ENCODE measurements at regions not wholly inside any gene's neighbourhood (a gene's known extent, or its start where the extent isn't known, plus 50 kb on each side); places are given as distances from the start of the nearest gene placed in this dataset.

GRCh38 chr9:32304495-32304894 is 79.9 kb upstream of the ACO1 start (continued):
- TF ChIP-seq ZNF646 (CRISPR knock-in tag; IDR thresholded peaks at IDR 0.05) (no peak), HNF4A (CRISPR knock-in tag; IDR thresholded peaks at IDR 0.05) (peak; percentile 62), ZNF138 (CRISPR knock-in tag; IDR thresholded peaks at IDR 0.05; ENCODE audit: low read depth) (no peak), ZBTB43 (CRISPR knock-in tag; conservative IDR thresholded peaks at IDR 0.05) (no peak), HNF4G (IDR thresholded peaks at IDR 0.05; ENCODE audit: borderline replicate concordance, low read depth, low read length) (peak; percentile 39; the same call in 1 of the 2 replicates), HNF4G (CRISPR knock-in tag; IDR thresholded peaks at IDR 0.05; ENCODE audit: borderline replicate concordance, low read depth) (no peak)

GRCh38 chr9:32306006-32306405 is 78.4 kb upstream of the ACO1 start:
- H4K20me1 ChIP-seq (ENCODE audit: insufficient read depth, low read length) = no peaks in the 10 kb centered on the region
- no peak overlapping the region for H3K4me2 ChIP-seq (ENCODE audit: low read depth, low read length)
- H3K4me3 ChIP-seq (replicated peaks in 1 of 3; ENCODE audit: insufficient read depth in 1 of 3, low read depth in 2 of 3, low read length in 3 of 3) = no peak overlapping the region
- DNase-seq (ENCODE audit: low spot score) = no peak
- H3K9ac ChIP-seq (ENCODE audit: insufficient read depth, low read depth, low read length) = no peak overlapping the region
- H3K9me3 ChIP-seq (ENCODE audit: low read length) = no peaks in the 10 kb centered on the region
- POLR2A ChIA-PET = no interaction called here
- H3K27ac ChIP-seq (ENCODE audit: extremely low read length, insufficient read depth, low read length) = no peak overlapping the region
- BruUV-seq (replicated peaks) = no TSS peak
- CTCF ChIA-PET (ENCODE audit: low intra/inter-chr PET ratio, low total read pairs) = no interaction called here
- no peaks in the 10 kb centered on the region for H3K36me3 ChIP-seq (replicated peaks in 1 of 2; ENCODE audit: control insufficient read depth in 1 of 2, insufficient read depth in 2 of 2, low read length in 2 of 2)
- no peaks in the 10 kb centered on the region for H3K79me2 ChIP-seq (ENCODE audit: insufficient read depth, low read length)
- FAIRE-seq = no peak
- peaks cover 24% of the 10 kb centered on the region for H3K4me1 ChIP-seq (ENCODE audit: insufficient read depth, low read length)
- no peak for ATAC-seq
- intact Hi-C loops (cut with micrococcal nuclease; ENCODE audit: unreplicated experiment) (loop anchor here (10.0 kb wide), 1 partner anchor 51 kb away; no protein-coding TSS in a partner anchor), in situ Hi-C loops (cut with HindIII; ENCODE audit: extremely low pct_ligation_motif_present, low pct_unique_long_range_greater_than_20kb) (no loop called here)
- H3K27me3 ChIP-seq (ENCODE audit: control insufficient read depth in 1 of 2, insufficient read depth in 2 of 2, low read length in 2 of 2) = no peaks in the 10 kb centered on the region
- H2AFZ ChIP-seq (ENCODE audit: low read length) = no peak overlapping the region
- TF ChIP-seq ZNF121 (CRISPR knock-in tag; IDR thresholded peaks at IDR 0.05) (no peak), JDP2 (CRISPR knock-in tag; IDR thresholded peaks at IDR 0.05; ENCODE audit: borderline replicate concordance) (no peak), THAP11 (CRISPR knock-in tag; IDR thresholded peaks at IDR 0.05) (no peak), NR2F2 (IDR thresholded peaks at IDR 0.05; ENCODE audit: borderline replicate concordance, low read depth) (no peak), AFF4 (CRISPR knock-in tag; IDR thresholded peaks at IDR 0.05) (no peak), SMAD3 (CRISPR knock-in tag; IDR thresholded peaks at IDR 0.05) (no peak), BCL6 (CRISPR knock-in tag; IDR thresholded peaks at IDR 0.05) (no peak), GABPB1 (CRISPR knock-in tag; IDR thresholded peaks at IDR 0.05) (no peak)
